ENCODE measurements at regions not wholly inside any gene's neighbourhood (a gene's known extent, or its start where the extent isn't known, plus 50 kb on each side); places are given as distances from the start of the nearest gene placed in this dataset.
A peak's percentile ranks its signal among the peaks of the same experiment; 100 is the strongest.

DNA sequence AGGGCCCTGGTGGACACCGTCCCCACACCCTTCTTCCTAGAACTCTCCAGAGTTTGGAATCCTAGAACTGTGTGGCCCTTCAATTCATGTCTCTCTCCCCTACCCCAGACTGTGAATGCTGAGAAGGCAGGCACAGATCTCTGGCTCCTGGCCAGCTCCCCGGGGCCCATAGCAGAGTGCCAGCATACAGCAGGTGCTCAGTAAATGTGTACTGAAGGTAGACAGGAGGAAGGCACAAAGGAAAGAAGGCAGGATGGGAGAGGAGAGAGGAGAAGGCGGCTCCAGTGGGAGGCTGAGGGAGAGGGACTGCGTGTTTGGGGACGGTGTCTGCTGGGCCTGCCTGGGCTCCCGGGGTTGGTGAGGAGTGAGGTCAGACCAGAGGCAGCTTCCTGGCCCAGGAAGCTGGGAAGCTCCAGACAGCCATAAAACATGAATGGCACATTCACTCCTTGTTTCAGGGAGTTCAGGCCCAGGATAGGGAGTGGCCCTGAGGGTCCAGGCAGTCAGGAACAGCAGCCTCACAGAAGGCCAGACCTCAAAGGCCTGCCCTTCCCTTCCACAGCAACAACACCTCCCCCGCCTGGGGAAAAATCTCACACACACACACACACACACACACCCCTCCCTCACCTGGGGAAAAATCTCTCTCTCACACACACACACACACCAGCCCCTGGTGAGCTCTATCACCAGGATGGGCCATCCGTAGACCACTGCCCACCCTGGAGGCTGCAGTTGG, 137.1 kb upstream of the PRR20G start:
- H3K27ac Mint-ChIP-seq: peak overlapping the region in 2 of 3 experiments; percentile 18 to 19
- H3K36me3 Mint-ChIP-seq (ENCODE audit: low read depth): no peaks in the 10 kb centered on the region
- peak overlapping the region in 1 of 3 experiments; percentile 56 for H3K4me3 Mint-ChIP-seq
- peaks cover 37% of the 10 kb centered on the region for H3K27me3 Mint-ChIP-seq (ENCODE audit: low read depth)
- H3K9me3 Mint-ChIP-seq: no peaks in the 10 kb centered on the region
- no peak for TF ChIP-seq CTCF (IDR thresholded peaks at IDR 0.05; ENCODE audit: unreplicated experiment in 3 of 3)
- H3K4me1 Mint-ChIP-seq: peaks cover 40% of the 10 kb centered on the region

- Mint-ChIP-seq H3K27ac (peak overlapping the region; percentile 18 to 37 (median 19)), H3K9me3 (no peaks in the 10 kb centered on the region), H3K4me3 (no peak overlapping the region), H3K4me1 (peaks cover 40% of the 10 kb centered on the region), H3K36me3 (ENCODE audit: low read depth) (no peaks in the 10 kb centered on the region), H3K27me3 (ENCODE audit: low read depth) (peaks cover 43% of the 10 kb centered on the region)
- no peak for TF ChIP-seq CTCF (IDR thresholded peaks at IDR 0.05; ENCODE audit: unreplicated experiment in 3 of 3)
Observed at GRCh38 chr3:127423856-127424765, 136.3 kb upstream of the PRR20G start.

DNA sequence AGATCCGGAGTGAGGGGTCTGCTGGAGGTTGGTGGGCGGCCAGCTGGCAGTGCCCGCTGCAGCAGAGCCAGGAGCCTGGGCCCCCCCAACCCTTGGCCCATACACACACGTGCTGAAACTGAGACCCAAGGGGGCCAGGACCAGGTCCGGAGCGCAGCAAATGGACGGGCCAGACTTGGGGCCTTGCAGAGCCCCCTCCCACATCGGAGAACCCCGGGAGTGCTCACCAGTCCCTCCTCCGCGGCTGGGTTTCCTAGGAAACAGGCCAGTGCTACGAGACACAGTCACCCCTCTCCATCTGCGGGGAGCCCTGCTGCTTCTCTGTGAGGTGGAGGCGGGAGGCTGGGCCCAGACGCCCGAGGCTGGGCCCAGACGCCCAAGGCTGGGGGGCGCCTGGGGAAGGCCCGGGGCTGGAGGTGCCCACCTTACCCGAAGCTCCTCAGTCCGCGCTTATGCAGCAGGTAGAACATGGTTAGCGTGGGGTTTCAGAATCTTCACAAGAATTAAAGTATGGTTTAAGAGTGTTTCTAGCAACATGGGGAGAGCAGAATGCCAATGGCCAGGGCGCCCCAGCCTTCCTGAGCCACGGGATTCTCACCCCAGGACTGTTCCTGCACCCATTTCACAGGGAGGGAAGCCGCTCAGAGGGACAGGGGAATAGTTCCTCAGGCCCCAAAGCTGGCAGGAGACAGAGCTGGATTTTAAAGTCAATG, 135.0 kb upstream of the PRR20G start:
- H3K27ac Mint-ChIP-seq: no peak overlapping the region
- peaks cover 32% of the 10 kb centered on the region for H3K27me3 Mint-ChIP-seq (ENCODE audit: low read depth)
- H3K9me3 Mint-ChIP-seq: no peaks in the 10 kb centered on the region
- no peak for TF ChIP-seq CTCF (IDR thresholded peaks at IDR 0.05; ENCODE audit: unreplicated experiment in 3 of 3)
- H3K4me3 Mint-ChIP-seq: no peak overlapping the region
- H3K4me1 Mint-ChIP-seq: peaks cover 39% of the 10 kb centered on the region
- no peaks in the 10 kb centered on the region for H3K36me3 Mint-ChIP-seq (ENCODE audit: low read depth)

GRCh38 chr3:127421943-127422662, 134.3 kb upstream of the PRR20G start:
- no peak overlapping the region for H3K4me3 Mint-ChIP-seq
- no peaks in the 10 kb centered on the region for H3K36me3 Mint-ChIP-seq (ENCODE audit: low read depth)
- no peaks in the 10 kb centered on the region for H3K9me3 Mint-ChIP-seq
- peaks cover 29% of the 10 kb centered on the region for H3K27me3 Mint-ChIP-seq (ENCODE audit: low read depth)
- no peak overlapping the region for H3K27ac Mint-ChIP-seq
- peaks cover 35% of the 10 kb centered on the region for H3K4me1 Mint-ChIP-seq
- no peak for TF ChIP-seq CTCF (IDR thresholded peaks at IDR 0.05; ENCODE audit: unreplicated experiment in 3 of 3)

- TF ChIP-seq CTCF (IDR thresholded peaks at IDR 0.05; ENCODE audit: unreplicated experiment in 3 of 3): no peak
- Mint-ChIP-seq H3K9me3 (no peaks in the 10 kb centered on the region), H3K27ac (no peak overlapping the region), H3K36me3 (ENCODE audit: low read depth) (no peaks in the 10 kb centered on the region), H3K27me3 (ENCODE audit: low read depth) (peaks cover 25% of the 10 kb centered on the region), H3K4me3 (no peak overlapping the region), H3K4me1 (peaks cover 23% of the 10 kb centered on the region)
Observed at GRCh38 chr3:127420829-127421228, 133.0 kb upstream of the PRR20G start.
